ENCODE measurements at regions not wholly inside any gene's neighbourhood (a gene's known extent, or its start where the extent isn't known, plus 50 kb on each side); places are given as distances from the start of the nearest gene placed in this dataset.

DNA sequence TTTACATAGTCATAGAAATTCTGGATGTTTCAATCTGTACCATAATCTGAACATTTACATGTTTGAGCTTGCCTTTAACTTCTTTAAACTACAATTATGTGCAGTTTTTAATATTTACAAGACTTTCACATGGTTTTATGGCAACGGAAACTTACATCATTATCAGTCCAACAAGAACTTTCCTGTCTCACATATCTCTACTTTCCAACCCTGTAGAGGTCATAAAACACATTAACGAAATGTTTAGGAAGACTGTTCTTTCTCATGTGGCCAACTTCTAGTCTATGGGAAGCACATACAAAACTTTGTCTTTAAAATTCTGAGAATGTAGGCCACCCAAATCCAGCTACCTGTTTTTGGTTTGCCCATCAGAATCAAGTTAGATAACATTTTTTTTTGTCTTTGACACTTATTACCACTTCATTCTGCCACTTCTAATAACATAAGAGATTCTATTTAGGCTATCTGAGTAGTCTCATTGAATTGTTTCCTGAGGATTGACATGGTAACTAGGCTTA, 693.2 kb downstream of the KCNJ3 start:
- intact Hi-C loops (cut with micrococcal nuclease): no loop called here

DNA sequence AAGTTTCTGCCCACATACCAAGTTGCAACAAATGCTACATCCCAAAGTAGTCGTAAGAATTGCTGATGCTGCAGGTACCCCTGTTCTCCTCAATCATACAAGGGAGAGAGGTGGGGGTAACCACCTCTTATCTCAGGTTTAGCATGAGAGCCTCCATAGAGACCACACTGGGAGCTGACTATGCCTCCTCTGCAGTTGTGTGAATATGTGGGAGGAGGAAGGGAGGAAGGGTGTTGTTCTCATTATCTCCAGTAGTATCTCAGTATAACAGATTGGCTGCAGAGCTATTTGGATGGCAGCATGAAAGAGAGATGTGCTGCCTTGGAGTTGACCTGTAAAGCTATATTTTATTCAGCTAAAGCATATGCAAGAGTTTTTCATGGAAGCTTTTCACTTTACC, 690.7 kb downstream of the KCNJ3 start:
- TF ChIP-seq, protein P1, sequence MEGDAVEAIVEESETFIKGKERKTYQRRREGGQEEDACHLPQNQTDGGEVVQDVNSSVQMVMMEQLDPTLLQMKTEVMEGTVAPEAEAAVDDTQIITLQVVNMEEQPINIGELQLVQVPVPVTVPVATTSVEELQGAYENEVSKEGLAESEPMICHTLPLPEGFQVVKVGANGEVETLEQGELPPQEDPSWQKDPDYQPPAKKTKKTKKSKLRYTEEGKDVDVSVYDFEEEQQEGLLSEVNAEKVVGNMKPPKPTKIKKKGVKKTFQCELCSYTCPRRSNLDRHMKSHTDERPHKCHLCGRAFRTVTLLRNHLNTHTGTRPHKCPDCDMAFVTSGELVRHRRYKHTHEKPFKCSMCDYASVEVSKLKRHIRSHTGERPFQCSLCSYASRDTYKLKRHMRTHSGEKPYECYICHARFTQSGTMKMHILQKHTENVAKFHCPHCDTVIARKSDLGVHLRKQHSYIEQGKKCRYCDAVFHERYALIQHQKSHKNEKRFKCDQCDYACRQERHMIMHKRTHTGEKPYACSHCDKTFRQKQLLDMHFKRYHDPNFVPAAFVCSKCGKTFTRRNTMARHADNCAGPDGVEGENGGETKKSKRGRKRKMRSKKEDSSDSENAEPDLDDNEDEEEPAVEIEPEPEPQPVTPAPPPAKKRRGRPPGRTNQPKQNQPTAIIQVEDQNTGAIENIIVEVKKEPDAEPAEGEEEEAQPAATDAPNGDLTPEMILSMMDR (IDR thresholded peaks at IDR 0.05): no peak
- intact Hi-C loops (cut with micrococcal nuclease): no loop called here
- Mint-ChIP-seq H3K4me1 (no peaks in the 10 kb centered on the region), H3K4me3 (no peak overlapping the region), H3K27me3 (ENCODE audit: low read depth in 2 of 2) (no peaks in the 10 kb centered on the region), H3K36me3 (no peaks in the 10 kb centered on the region), H3K9me3 (peaks cover 5 to 9% of the 10 kb centered on the region in 2 donors), H3K27ac (no peak overlapping the region)
- ATAC-seq (no peak), DNase-seq (no peak)
- WGBS (ENCODE audit: insufficient coverage): no CpG with 5 or more reads among the region's 1 CpG
- Histone ChIP-seq H3K9me3 (ENCODE audit: control insufficient read depth, insufficient read depth, low read length) (no peaks in the 10 kb centered on the region), H3K4me3 (ENCODE audit: low read length) (no peak overlapping the region), H3K4me1 (ENCODE audit: control insufficient read depth, insufficient read depth, low read length) (no peaks in the 10 kb centered on the region), H3K27ac (ENCODE audit: low read length) (no peak overlapping the region), H3K27me3 (ENCODE audit: control insufficient read depth, insufficient read depth, low read length) (no peaks in the 10 kb centered on the region), H3K36me3 (ENCODE audit: control insufficient read depth, insufficient read depth, low read length) (no peaks in the 10 kb centered on the region)

More for the DNA sequence above, 693.2 kb downstream of the KCNJ3 start:
- Histone ChIP-seq H3K4me1 (ENCODE audit: control insufficient read depth, insufficient read depth, low read length) (no peaks in the 10 kb centered on the region), H3K36me3 (ENCODE audit: control insufficient read depth, insufficient read depth, low read length) (no peaks in the 10 kb centered on the region), H3K4me3 (ENCODE audit: low read length) (no peak overlapping the region), H3K27me3 (ENCODE audit: control insufficient read depth, insufficient read depth, low read length) (no peaks in the 10 kb centered on the region), H3K9me3 (ENCODE audit: control insufficient read depth, insufficient read depth, low read length) (no peaks in the 10 kb centered on the region), H3K27ac (ENCODE audit: low read length) (no peak overlapping the region)
- Mint-ChIP-seq H3K27ac (no peak overlapping the region), H3K27me3 (ENCODE audit: low read depth in 2 of 2) (no peaks in the 10 kb centered on the region), H3K4me3 (no peak overlapping the region), H3K9me3 (peaks cover 5 to 9% of the 10 kb centered on the region in 2 donors), H3K36me3 (no peaks in the 10 kb centered on the region), H3K4me1 (no peaks in the 10 kb centered on the region)
- DNase-seq (no peak), ATAC-seq (no peak)
- TF ChIP-seq, protein P1 (IDR thresholded peaks at IDR 0.05): no peak
- 0% methylated on average over 2 of the region's 2 CpGs for WGBS (ENCODE audit: insufficient coverage)

DNA sequence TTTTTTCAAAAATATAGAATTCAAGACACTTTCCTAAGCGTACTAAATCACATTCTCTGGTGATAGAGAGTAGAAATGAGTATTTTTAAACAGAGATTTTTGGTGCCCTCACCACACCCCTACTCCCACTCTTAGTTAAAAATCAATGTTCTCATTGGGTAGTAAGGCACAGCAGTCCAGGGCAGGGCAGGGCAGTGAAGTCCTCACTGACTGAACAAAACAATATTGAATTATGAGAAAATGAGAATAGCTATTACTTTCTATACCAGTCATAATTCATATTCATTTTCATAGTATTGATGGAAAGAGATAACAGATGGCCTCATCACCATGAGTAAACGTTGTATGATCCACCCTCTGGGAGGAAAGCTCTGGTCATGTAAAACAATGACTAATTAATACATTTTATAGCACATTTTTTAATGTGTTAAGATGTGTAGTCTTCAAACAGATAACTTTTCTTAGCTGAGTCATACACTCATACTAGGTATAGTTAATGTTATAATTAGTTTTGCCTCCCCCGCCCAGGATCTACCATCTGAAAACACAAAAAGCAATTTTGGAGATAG, 686.1 kb downstream of the KCNJ3 start:
- Mint-ChIP-seq H3K9me3 (peaks cover 5 to 9% of the 10 kb centered on the region in 2 donors), H3K36me3 (no peaks in the 10 kb centered on the region), H3K27ac (no peak overlapping the region), H3K27me3 (ENCODE audit: low read depth in 2 of 2) (no peaks in the 10 kb centered on the region), H3K4me3 (no peak overlapping the region), H3K4me1 (no peaks in the 10 kb centered on the region)
- DNase-seq: no peak
- no peak for ATAC-seq
- H3K27me3 ChIP-seq (ENCODE audit: control insufficient read depth, insufficient read depth, low read length): no peaks in the 10 kb centered on the region
- TF ChIP-seq, protein P1 (IDR thresholded peaks at IDR 0.05): no peak
- no peaks in the 10 kb centered on the region for H3K36me3 ChIP-seq (ENCODE audit: control insufficient read depth, insufficient read depth, low read length)
- no CpG with 5 or more reads among the region's 3 CpGs for WGBS (ENCODE audit: insufficient coverage)
- H3K9me3 ChIP-seq (ENCODE audit: control insufficient read depth, insufficient read depth, low read length): no peaks in the 10 kb centered on the region
- no peaks in the 10 kb centered on the region for H3K4me1 ChIP-seq (ENCODE audit: control insufficient read depth, insufficient read depth, low read length)
- intact Hi-C loops (cut with micrococcal nuclease): no loop called here
- no peak overlapping the region for H3K4me3 ChIP-seq (ENCODE audit: low read length)
- H3K27ac ChIP-seq (ENCODE audit: low read length): no peak overlapping the region

DNA sequence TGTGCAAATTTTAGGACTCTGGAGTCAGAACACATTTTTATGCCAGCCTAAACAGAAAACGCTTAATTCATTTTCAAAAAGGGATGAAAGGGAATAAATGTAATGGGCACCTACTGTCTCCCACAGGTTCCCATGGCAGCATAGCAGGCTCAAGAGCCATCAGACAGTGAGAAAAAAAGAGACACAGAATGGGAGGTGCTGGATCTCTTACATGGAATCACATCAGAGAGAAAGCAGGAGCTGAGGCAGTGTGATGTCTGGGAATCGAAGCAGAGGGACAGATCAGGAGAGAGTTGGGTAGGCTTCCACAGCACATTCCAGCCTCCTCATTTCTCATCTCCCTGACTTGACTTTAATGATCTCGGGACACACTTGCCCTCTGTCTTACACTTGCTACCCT, 684.3 kb downstream of the KCNJ3 start:
- no peak overlapping the region for H3K27ac ChIP-seq (ENCODE audit: low read length)
- Mint-ChIP-seq H3K4me3 (no peak overlapping the region), H3K36me3 (no peaks in the 10 kb centered on the region), H3K27me3 (ENCODE audit: low read depth in 2 of 2) (no peaks in the 10 kb centered on the region), H3K4me1 (no peaks in the 10 kb centered on the region), H3K27ac (no peak overlapping the region), H3K9me3 (peaks cover 2 to 5% of the 10 kb centered on the region in 2 donors)
- no peaks in the 10 kb centered on the region for H3K36me3 ChIP-seq (ENCODE audit: control insufficient read depth, insufficient read depth, low read length)
- H3K4me1 ChIP-seq (ENCODE audit: control insufficient read depth, insufficient read depth, low read length): no peaks in the 10 kb centered on the region
- intact Hi-C loops (cut with micrococcal nuclease): no loop called here
- DNase-seq: no peak
- 78% methylated on average over 3 of the region's 3 CpGs for WGBS (ENCODE audit: insufficient coverage)
- TF ChIP-seq, protein P1 (IDR thresholded peaks at IDR 0.05): no peak
- no peaks in the 10 kb centered on the region for H3K27me3 ChIP-seq (ENCODE audit: control insufficient read depth, insufficient read depth, low read length)
- H3K9me3 ChIP-seq (ENCODE audit: control insufficient read depth, insufficient read depth, low read length): no peaks in the 10 kb centered on the region
- ATAC-seq: no peak
- H3K4me3 ChIP-seq (ENCODE audit: low read length): no peak overlapping the region

Data from natural killer cell (primary cell).